ENCODE measurements at regions not wholly inside any gene's neighbourhood (a gene's known extent, or its start where the extent isn't known, plus 50 kb on each side); places are given as distances from the start of the nearest gene placed in this dataset.

- TF ChIP-seq RFX5 (IDR thresholded peaks at IDR 0.05; ENCODE audit: low read length), result no peak
- no peak for TF ChIP-seq MXI1 (IDR thresholded peaks at IDR 0.05; ENCODE audit: low read depth, low read length)
Observed at GRCh38 chr4:62791386-62791785, 1591.3 kb downstream of the ADGRL3 start (continued).

GRCh38 chr4:62771983-62772557 lies 1571.9 kb downstream of the ADGRL3 start:
- H3K4me2 ChIP-seq, result no peak overlapping the region
- H3K4me1 ChIP-seq (ENCODE audit: control insufficient read depth in 1 of 2, insufficient read depth in 2 of 2, low read depth in 1 of 2, low read length in 1 of 2), result peaks cover 0 to 2% of the 10 kb centered on the region in 2 experiments; a peak in 1 of 4 replicates
- H3K9me2 ChIP-seq, result no peaks in the 10 kb centered on the region
- CTCF ChIA-PET, result interaction anchor here (1.6 kb wide), 1 partner anchor 21 kb away, joined by 4 read pairs; no protein-coding TSS in a partner anchor
- no peaks in the 10 kb centered on the region for H3K9me3 ChIP-seq
- POLR2A ChIA-PET, result no interaction called here
- 59% methylated on average over 9 of the region's 9 CpGs for WGBS (ENCODE audit: low lambda C conversion rate)
- no peaks in the 10 kb centered on the region for H3F3A ChIP-seq (replicated peaks; ENCODE audit: insufficient read depth)
- no peak overlapping the region for H3K27ac ChIP-seq (ENCODE audit: low read depth in 2 of 2, low read length in 1 of 2)
- H3K79me2 ChIP-seq (ENCODE audit: insufficient read depth), result no peaks in the 10 kb centered on the region
- no peaks in the 10 kb centered on the region for H3K27me3 ChIP-seq (ENCODE audit: insufficient read depth)
- no peak for TF ChIP-seq FOSL2 (IDR thresholded peaks at IDR 0.05; ENCODE audit: borderline replicate concordance, low read depth)
- TF ChIP-seq RAD21 (IDR thresholded peaks at IDR 0.05; ENCODE audit: low read length), result no peak
- TF ChIP-seq MXI1 (IDR thresholded peaks at IDR 0.05; ENCODE audit: low read depth, low read length), result no peak
- no peak for TF ChIP-seq REST (IDR thresholded peaks at IDR 0.05; ENCODE audit: low read depth, low read length)
- no peak for TF ChIP-seq FOXM1 (IDR thresholded peaks at IDR 0.05; ENCODE audit: low read depth)
- H2AFZ ChIP-seq (ENCODE audit: low read depth), result no peak overlapping the region
- DNase-seq, result no peak
- no peaks in the 10 kb centered on the region for H4K20me1 ChIP-seq (ENCODE audit: insufficient read depth)
- no peaks in the 10 kb centered on the region for H3K36me3 ChIP-seq (replicated peaks in 1 of 2; ENCODE audit: control insufficient read depth in 1 of 2, insufficient read depth in 2 of 2, low read length in 1 of 2)
- no peak overlapping the region for H3K4me3 ChIP-seq (ENCODE audit: low read depth in 2 of 2, low read length in 1 of 2)
- H3K9ac ChIP-seq, result no peak overlapping the region

- no peak for DNase-seq
- Histone ChIP-seq H3K27ac (ENCODE audit: low read depth in 2 of 2, low read length in 1 of 2) (no peak overlapping the region), H4K20me1 (ENCODE audit: insufficient read depth) (no peaks in the 10 kb centered on the region), H3K4me2 (no peak overlapping the region), H3K27me3 (ENCODE audit: insufficient read depth) (no peaks in the 10 kb centered on the region), H3K4me1 (ENCODE audit: control insufficient read depth in 1 of 2, insufficient read depth in 2 of 2, low read depth in 1 of 2, low read length in 1 of 2) (no peaks in the 10 kb centered on the region), H3K36me3 (replicated peaks in 1 of 2; ENCODE audit: control insufficient read depth in 1 of 2, insufficient read depth in 2 of 2, low read length in 1 of 2) (no peaks in the 10 kb centered on the region), H3K79me2 (ENCODE audit: insufficient read depth) (no peaks in the 10 kb centered on the region), H3K9me3 (no peaks in the 10 kb centered on the region), H3F3A (replicated peaks; ENCODE audit: insufficient read depth) (no peaks in the 10 kb centered on the region), H3K9me2 (no peaks in the 10 kb centered on the region), H3K9ac (no peak overlapping the region), H3K4me3 (ENCODE audit: low read depth in 2 of 2, low read length in 1 of 2) (no peak overlapping the region), H2AFZ (ENCODE audit: low read depth) (no peak overlapping the region)
- ChIA-PET POLR2A (no interaction called here), CTCF (no interaction called here)
- 48% methylated on average over 6 of the region's 6 CpGs for WGBS (ENCODE audit: low lambda C conversion rate)
- TF ChIP-seq JUND (IDR thresholded peaks at IDR 0.05) (no peak), RCOR1 (IDR thresholded peaks at IDR 0.05; ENCODE audit: low read length) (no peak), CHD2 (IDR thresholded peaks at IDR 0.05; ENCODE audit: low read length, partially characterized antibody) (no peak), MEF2A (IDR thresholded peaks at IDR 0.05; ENCODE audit: borderline replicate concordance, low read depth) (no peak), TEAD4 (IDR thresholded peaks at IDR 0.05; ENCODE audit: borderline replicate concordance, insufficient read depth) (no peak), RXRA (IDR thresholded peaks at IDR 0.05; ENCODE audit: borderline replicate concordance, low read depth) (no peak), GABPA (IDR thresholded peaks at IDR 0.05; ENCODE audit: low read depth) (no peak), EP300 (IDR thresholded peaks at IDR 0.05; ENCODE audit: borderline replicate concordance in 1 of 2, low read depth in 1 of 2, low read length in 1 of 2) (no peak), GATA2 (CRISPR knock-in tag; IDR thresholded peaks at IDR 0.05) (no peak), IRF3 (IDR thresholded peaks at IDR 0.05; ENCODE audit: low read depth, low read length) (no peak), EZH2phosphoT487 (IDR thresholded peaks at IDR 0.05; ENCODE audit: borderline replicate concordance, low read depth) (no peak), NRF1 (IDR thresholded peaks at IDR 0.05; ENCODE audit: low read depth, low read length) (no peak), MXI1 (IDR thresholded peaks at IDR 0.05; ENCODE audit: low read depth, low read length) (no peak), USF1 (IDR thresholded peaks at IDR 0.05; ENCODE audit: borderline replicate concordance, low read depth) (no peak), RFX5 (IDR thresholded peaks at IDR 0.05; ENCODE audit: low read length) (no peak), YY1 (IDR thresholded peaks at IDR 0.05; ENCODE audit: low read depth) (no peak)
Observed at GRCh38 chr4:62740296-62740695, 1540.2 kb downstream of the ADGRL3 start.
